Fibroblast of mammary gland (primary cell): ENCODE measurements at regions not wholly inside any gene's neighbourhood (a gene's known extent, or its start where the extent isn't known, plus 50 kb on each side); places are given as distances from the start of the nearest gene placed in this dataset.
A peak's percentile ranks its signal among the peaks of the same experiment; 100 is the strongest.

Source experiments
- DNase-seq: peaks from one replicate; pipeline ENCODE4 v3.0.0-alpha.2; 2010; ENCODE audit warnings: low read depth
- H3K4me3 ChIP-seq: 2 replicates; pipeline ENCODE4 v1.5.1; 2011; ENCODE audit warnings: low read depth, mild to moderate bottlenecking, low read length, moderate library complexity; ENCODE audit not compliant: control insufficient read depth
- CTCF ChIP-seq: conservative IDR thresholded peaks from 2 replicates; pipeline ENCODE4 v1.5.1; 2011; ENCODE audit warnings: low read depth, low read length, inconsistent platforms; ENCODE audit not compliant: control insufficient read depth, insufficient read depth

- DNase-seq: no peak
- no peak overlapping the region for H3K4me3 ChIP-seq
- no peak for TF ChIP-seq CTCF
Observed at GRCh38 chr21:26403321-26403720, 169.8 kb downstream of the CYYR1 start.

GRCh38 chr21:26397545-26397944, 175.5 kb downstream of the CYYR1 start:
- TF ChIP-seq CTCF: no peak
- no peak for DNase-seq
- no peak overlapping the region for H3K4me3 ChIP-seq

- no peak for DNase-seq
- no peak for TF ChIP-seq CTCF
- no peak overlapping the region for H3K4me3 ChIP-seq
Observed at GRCh38 chr21:26394341-26394740, 178.7 kb downstream of the CYYR1 start.

GRCh38 chr21:26391166-26391565, 181.9 kb downstream of the CYYR1 start:
- no peak for DNase-seq
- no peak for TF ChIP-seq CTCF
- H3K4me3 ChIP-seq: no peak overlapping the region

- DNase-seq: peak; percentile 61
- no peak for TF ChIP-seq CTCF
- no peak overlapping the region for H3K4me3 ChIP-seq
Observed at GRCh38 chr21:26389971-26390641, 183.0 kb downstream of the CYYR1 start.

- DNase-seq: peak; percentile 62
- TF ChIP-seq CTCF: no peak
- H3K4me3 ChIP-seq: no peak overlapping the region
Observed at GRCh38 chr21:26388731-26389231, 184.3 kb downstream of the CYYR1 start.
